Endodermal cell (in vitro differentiated cells): ENCODE measurements at regions not wholly inside any gene's neighbourhood (a gene's known extent, or its start where the extent isn't known, plus 50 kb on each side); places are given as distances from the start of the nearest gene placed in this dataset.

Experiments
- DNase-seq: peaks from one replicate; pipeline ENCODE4 v3.0.0-alpha.2; 2017
- H3K27ac ChIP-seq: 2 replicates; pipeline ENCODE4 v1.5.1; 2013; ENCODE audit warnings: mild to moderate bottlenecking, low read depth, low read length, moderate library complexity
- H3K27me3 ChIP-seq: 2 replicates; pipeline ENCODE4 v1.6.1; 2013; ENCODE audit warnings: mild to moderate bottlenecking, low read length, moderate library complexity; ENCODE audit not compliant: insufficient read depth, control insufficient read depth, poor library complexity, severe bottlenecking
- H3K36me3 ChIP-seq: 2 replicates; pipeline ENCODE4 v1.7.0; 2013; ENCODE audit warnings: mild to moderate bottlenecking, low read length, moderate library complexity; ENCODE audit not compliant: control insufficient read depth, insufficient read depth
- H3K4me1 ChIP-seq: one replicate; pipeline ENCODE4 v1.7.0; 2013; ENCODE audit warnings: low read length; ENCODE audit not compliant: control insufficient read depth, insufficient read depth
- H3K4me3 ChIP-seq: 2 replicates; pipeline ENCODE4 v1.5.1; 2013; ENCODE audit warnings: mild to moderate bottlenecking, low read length, moderate library complexity
- H3K9ac ChIP-seq: 2 replicates; pipeline ENCODE4 v1.6.1; 2013; ENCODE audit warnings: mild to moderate bottlenecking, low read length, moderate library complexity; ENCODE audit not compliant: poor library complexity, severe bottlenecking; ENCODE audit errors: extremely low read depth
- H3K9me3 ChIP-seq: 2 replicates; pipeline ENCODE4 v1.6.1; 2013; ENCODE audit warnings: mild to moderate bottlenecking, low read length, moderate library complexity; ENCODE audit not compliant: control insufficient read depth
- H3K27ac Mint-ChIP-seq: 2 replicates; pipeline ENCODE4 v1.8.0; 2020; ENCODE audit warnings: mixed read lengths
- H3K27me3 Mint-ChIP-seq: 2 replicates; pipeline ENCODE4 v1.8.0; 2021; ENCODE audit warnings: mild to moderate bottlenecking, mixed read lengths; ENCODE audit not compliant: insufficient read depth
- H3K36me3 Mint-ChIP-seq: 2 replicates; pipeline ENCODE4 v1.8.0; 2020; ENCODE audit warnings: low read depth, mixed read lengths
- H3K4me1 Mint-ChIP-seq: 2 replicates; pipeline ENCODE4 v1.8.0; 2020; ENCODE audit warnings: mixed read lengths
- H3K4me3 Mint-ChIP-seq: 2 replicates; pipeline ENCODE4 v1.8.0; 2020; ENCODE audit warnings: mild to moderate bottlenecking, moderate library complexity, mixed read lengths
- H3K9me3 Mint-ChIP-seq: 2 replicates; pipeline ENCODE4 v1.8.0; 2020; ENCODE audit warnings: mild to moderate bottlenecking, mixed read lengths
- CTCF ChIP-seq: fragments of 200-600 bp; sonication (generic); conservative IDR thresholded peaks from 2 replicates; pipeline ENCODE4 v1.5.0; 2021; ENCODE audit warnings: antibody characterized with exemption, mild to moderate bottlenecking
- WGBS, 2 experiments: methylation state at CpG; one replicate each; pipeline versions ENCODE4 v1.1.5 to v1.1.7; 2013; ENCODE audit warnings: missing lambda C conversion rate in 2 of 2, mixed read lengths in 1 of 2; ENCODE audit not compliant: insufficient coverage in 1 of 2, insufficient read length in 1 of 2; 5-methylcytosine and 5-hydroxymethylcytosine counted together

GRCh38 chr22:48264586-48264985 lies 1502.1 kb downstream of the TBC1D22A start:
- H3K27ac Mint-ChIP-seq: no peak overlapping the region
- no peaks in the 10 kb centered on the region for H3K36me3 Mint-ChIP-seq

GRCh38 chr22:48263791-48264351 lies 1501.4 kb downstream of the TBC1D22A start:
- no peaks in the 10 kb centered on the region for H3K4me1 Mint-ChIP-seq
- TF ChIP-seq CTCF: no peak
- H3K36me3 ChIP-seq: no peaks in the 10 kb centered on the region
- H3K4me1 ChIP-seq: no peaks in the 10 kb centered on the region
- no peak overlapping the region for H3K27ac Mint-ChIP-seq
- H3K27me3 Mint-ChIP-seq: peaks cover 8% of the 10 kb centered on the region
- H3K27me3 ChIP-seq: no peaks in the 10 kb centered on the region
- no peaks in the 10 kb centered on the region for H3K9me3 Mint-ChIP-seq
- no peaks in the 10 kb centered on the region for H3K9me3 ChIP-seq
- no peaks in the 10 kb centered on the region for H3K36me3 Mint-ChIP-seq
- no peak overlapping the region for H3K4me3 Mint-ChIP-seq
- 90 to 93% methylated on average over 8 to 11 of the region's 11 CpGs for WGBS, 2 experiments
- DNase-seq: no peak
- no peak overlapping the region for H3K27ac ChIP-seq
- no peak overlapping the region for H3K9ac ChIP-seq
- H3K4me3 ChIP-seq: no peak overlapping the region

More at GRCh38 chr22:48264586-48264985, 1502.1 kb downstream of the TBC1D22A start:
- Mint-ChIP-seq H3K9me3 (no peaks in the 10 kb centered on the region), H3K4me1 (no peaks in the 10 kb centered on the region), H3K4me3 (no peak overlapping the region), H3K27me3 (peaks cover 6% of the 10 kb centered on the region)
- Histone ChIP-seq H3K27ac (no peak overlapping the region), H3K36me3 (no peaks in the 10 kb centered on the region), H3K27me3 (no peaks in the 10 kb centered on the region), H3K4me3 (no peak overlapping the region), H3K4me1 (no peaks in the 10 kb centered on the region), H3K9ac (no peak overlapping the region), H3K9me3 (no peaks in the 10 kb centered on the region)
- no peak for DNase-seq
- no peak for TF ChIP-seq CTCF
- 94 to 99% methylated on average over 8 to 14 of the region's 14 CpGs for WGBS, 2 experiments

DNA sequence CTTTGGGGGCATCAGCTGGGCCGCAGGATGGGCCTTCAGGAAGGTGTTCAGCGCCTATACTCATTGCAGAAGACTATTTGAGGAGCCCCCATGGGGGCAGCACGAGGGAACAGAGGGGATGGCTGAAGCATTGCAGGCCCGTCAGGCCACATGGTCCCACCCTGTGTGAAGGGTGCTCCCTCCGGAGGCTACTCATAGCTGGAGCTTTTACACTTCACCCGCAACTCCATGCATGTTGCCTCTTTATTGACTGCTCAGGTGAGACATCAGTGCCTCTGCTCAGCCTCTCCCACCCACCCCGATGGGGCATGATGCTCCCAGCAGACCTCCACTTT lies 1500.9 kb downstream of the TBC1D22A start:
- Mint-ChIP-seq H3K4me3 (no peak overlapping the region), H3K36me3 (no peaks in the 10 kb centered on the region), H3K4me1 (no peaks in the 10 kb centered on the region), H3K9me3 (no peaks in the 10 kb centered on the region), H3K27me3 (peaks cover 10% of the 10 kb centered on the region), H3K27ac (no peak overlapping the region)
- H3K27ac ChIP-seq: no peak overlapping the region
- H3K4me1 ChIP-seq: no peaks in the 10 kb centered on the region
- 78% methylated on average over 4 to 7 of the region's 7 CpGs for WGBS, 2 experiments
- no peaks in the 10 kb centered on the region for H3K27me3 ChIP-seq
- H3K9ac ChIP-seq: no peak overlapping the region
- no peak for DNase-seq
- no peaks in the 10 kb centered on the region for H3K36me3 ChIP-seq
- H3K4me3 ChIP-seq: no peak overlapping the region
- TF ChIP-seq CTCF: peak; percentile 37
- no peaks in the 10 kb centered on the region for H3K9me3 ChIP-seq
